ENCODE measurements at regions not wholly inside any gene's neighbourhood (a gene's known extent, or its start where the extent isn't known, plus 50 kb on each side); places are given as distances from the start of the nearest gene placed in this dataset.

- TF ChIP-seq CTCF (IDR thresholded peaks at IDR 0.05; ENCODE audit: low read length) (no peak), EZH2 (IDR thresholded peaks at IDR 0.05; ENCODE audit: borderline replicate concordance, low read length) (no peak)
Observed at GRCh38 chr6:131456565-131456964, 116.5 kb upstream of the ARG1 start.

Data from OCI-LY1 (cell line).